WTC11 (cell line): ENCODE measurements at regions not wholly inside any gene's neighbourhood (a gene's known extent, or its start where the extent isn't known, plus 50 kb on each side); places are given as distances from the start of the nearest gene placed in this dataset.

Experiments used
- ATAC-seq: fragments of 200-7000 bp; cut with Tn5 transposase; 2 replicates; pipeline ENCODE4 v1.10.0; 2021; ENCODE audit warnings: mild to moderate bottlenecking, moderate library complexity
- CTCF ChIA-PET: fragments of 300-600 bp; sonication (Branson Sonifier 250); formaldehyde crosslinking; loops from one replicate; lab custom pipeline; 2021; ENCODE audit warnings: antibody characterized with exemption; lab: Charles Lee
- POLR2A ChIA-PET: fragments of 350-600 bp; sonication (Branson Sonifier 250); formaldehyde crosslinking; loops from one replicate; lab custom pipeline; 2021; ENCODE audit warnings: antibody characterized with exemption; lab: Charles Lee
- DNase-seq: peaks from one replicate; pipeline ENCODE4 v3.0.0; 2021; ENCODE audit warnings: low spot score
- H3K27ac Mint-ChIP-seq: 2 replicates; pipeline ENCODE4 v1.8.0; 2021; ENCODE audit warnings: mixed read lengths
- H3K27me3 Mint-ChIP-seq: 2 replicates; pipeline ENCODE4 v1.8.0; 2021; ENCODE audit warnings: low read depth, mild to moderate bottlenecking, moderate library complexity, mixed read lengths
- H3K36me3 Mint-ChIP-seq: 2 replicates; pipeline ENCODE4 v1.8.0; 2021; ENCODE audit warnings: mixed read lengths
- H3K4me1 Mint-ChIP-seq: 2 replicates; pipeline ENCODE4 v1.8.0; 2022; ENCODE audit warnings: mixed read lengths
- H3K4me3 Mint-ChIP-seq: 2 replicates; pipeline ENCODE4 v1.8.0; 2021; ENCODE audit warnings: mild to moderate bottlenecking, moderate library complexity, mixed read lengths
- H3K9me3 Mint-ChIP-seq: 2 replicates; pipeline ENCODE4 v1.8.0; 2021; ENCODE audit warnings: mixed read lengths
- AFF4 ChIP-seq: sonication (generic); formaldehyde crosslinking; IDR thresholded peaks from 2 replicates; pipeline ENCODE4 v1.8.1; 2023; ENCODE audit warnings: mild to moderate bottlenecking, missing genetic modification reagents, borderline replicate concordance
- CDX4 ChIP-seq: fragments of 250-450 bp; sonication (Bioruptor Pico); IDR thresholded peaks from 2 replicates; pipeline ENCODE4 v1.9.0; 2021; ENCODE audit warnings: moderate library complexity, mild to moderate bottlenecking, inconsistent platforms, borderline replicate concordance
- CREM ChIP-seq: sonication (generic); formaldehyde crosslinking; IDR thresholded peaks from 2 replicates; pipeline ENCODE4 v1.8.1; 2022; ENCODE audit warnings: mild to moderate bottlenecking, missing genetic modification reagents, moderate library complexity
- EMX1 ChIP-seq: fragments of 250-450 bp; sonication (Bioruptor Pico); IDR thresholded peaks from 2 replicates; pipeline ENCODE4 v1.8.0; 2021; ENCODE audit warnings: mild to moderate bottlenecking
- ETV6 ChIP-seq: sonication (generic); formaldehyde crosslinking; IDR thresholded peaks from 2 replicates; pipeline ENCODE4 v1.8.1; 2022; ENCODE audit warnings: mild to moderate bottlenecking, missing genetic modification reagents
- FOXP1 ChIP-seq: sonication (generic); formaldehyde crosslinking; IDR thresholded peaks from 2 replicates; pipeline ENCODE4 v1.8.0; 2022; ENCODE audit warnings: missing genetic modification reagents, mild to moderate bottlenecking, moderate library complexity, borderline replicate concordance
- JAZF1 ChIP-seq: fragments of 250-450 bp; sonication (Bioruptor Pico); IDR thresholded peaks from 2 replicates; pipeline ENCODE4 v1.9.0; 2021; ENCODE audit warnings: moderate library complexity, mild to moderate bottlenecking, inconsistent platforms
- MAX ChIP-seq: sonication (generic); formaldehyde crosslinking; IDR thresholded peaks from 2 replicates; pipeline ENCODE4 v1.8.0; 2022; ENCODE audit warnings: mild to moderate bottlenecking, missing genetic modification reagents
- MYBL2 ChIP-seq: sonication (generic); formaldehyde crosslinking; IDR thresholded peaks from 2 replicates; pipeline ENCODE4 v1.8.1; 2023; ENCODE audit warnings: mild to moderate bottlenecking, moderate library complexity, missing genetic modification reagents
- NR3C1 ChIP-seq: sonication (generic); formaldehyde crosslinking; conservative IDR thresholded peaks from 2 replicates; pipeline ENCODE4 v1.8.1; 2023; ENCODE audit warnings: low read depth, mild to moderate bottlenecking, missing genetic modification reagents
- TCF7 ChIP-seq: sonication (generic); formaldehyde crosslinking; IDR thresholded peaks from 2 replicates; pipeline ENCODE4 v1.8.0; 2022; ENCODE audit warnings: mild to moderate bottlenecking, low read depth, missing genetic modification reagents, moderate library complexity
- TEAD1 ChIP-seq: sonication (generic); formaldehyde crosslinking; IDR thresholded peaks from 2 replicates; pipeline ENCODE4 v1.8.0; 2022; ENCODE audit warnings: mild to moderate bottlenecking, missing genetic modification reagents
- TP53 ChIP-seq: sonication (generic); formaldehyde crosslinking; IDR thresholded peaks from 2 replicates; pipeline ENCODE4 v1.8.1; 2023; ENCODE audit warnings: mild to moderate bottlenecking, missing genetic modification reagents
- USF1 ChIP-seq: sonication (generic); formaldehyde crosslinking; IDR thresholded peaks from 2 replicates; pipeline ENCODE4 v1.8.0; 2022; ENCODE audit warnings: mild to moderate bottlenecking, missing genetic modification reagents
- USF2 ChIP-seq: sonication (generic); formaldehyde crosslinking; IDR thresholded peaks from 2 replicates; pipeline ENCODE4 v1.8.1; 2023; ENCODE audit warnings: mild to moderate bottlenecking, missing genetic modification reagents, moderate library complexity
- ZBTB43 ChIP-seq: sonication (generic); formaldehyde crosslinking; IDR thresholded peaks from 2 replicates; pipeline ENCODE4 v1.8.1; 2023; ENCODE audit warnings: mild to moderate bottlenecking, missing genetic modification reagents
- ZNF263 ChIP-seq: sonication (generic); formaldehyde crosslinking; IDR thresholded peaks from 2 replicates; pipeline ENCODE4 v1.8.1; 2022; ENCODE audit warnings: low read depth, mild to moderate bottlenecking, moderate library complexity, missing genetic modification reagents
- ZNF671 ChIP-seq: fragments of 250-450 bp; sonication (Bioruptor Pico); IDR thresholded peaks from 2 replicates; pipeline ENCODE4 v1.8.0; 2021; ENCODE audit warnings: mild to moderate bottlenecking

GRCh38 chr10:78398382-78398781 lies 364.7 kb downstream of the RPS24 start:
- DNase-seq (no peak), ATAC-seq (peak; percentile 73)
- H3K9me3 Mint-ChIP-seq: no peaks in the 10 kb centered on the region

GRCh38 chr10:78401624-78402367 lies 368.1 kb downstream of the RPS24 start:
- peaks cover 23% of the 10 kb centered on the region for H3K27me3 Mint-ChIP-seq
- peaks cover 22% of the 10 kb centered on the region for H3K4me1 Mint-ChIP-seq
- DNase-seq (peak; percentile 27), ATAC-seq (peak; percentile 56)
- no peaks in the 10 kb centered on the region for H3K36me3 Mint-ChIP-seq
- H3K27ac Mint-ChIP-seq: 0 out of 2 replicates have a peak overlapping the region, but pooled peaks have one; percentile 15
- H3K9me3 Mint-ChIP-seq: peaks cover 10% of the 10 kb centered on the region
- CTCF ChIA-PET: interaction anchor here (0.6 to 1.2 kb wide), 3 partner anchors 13 to 354 kb away, joined by 3 to 7 read pairs (median 4); no protein-coding TSS in a partner anchor
- POLR2A ChIA-PET: no interaction called here
- no peak overlapping the region for H3K4me3 Mint-ChIP-seq
- peak; percentile 60; the same call in 1 of the 2 replicates for TF ChIP-seq TEAD1 (CRISPR knock-in tag)
- no peak for TF ChIP-seq TCF7 (CRISPR knock-in tag)
- no peak for TF ChIP-seq MYBL2
- TF ChIP-seq NR3C1: no peak
- no peak for TF ChIP-seq AFF4
- 0 out of 2 replicates have a peak, but pooled peaks have one; percentile 42 for TF ChIP-seq USF1 (CRISPR knock-in tag)
- peak; percentile 73 for TF ChIP-seq USF2
- 0 out of 2 replicates have a peak, but pooled peaks have one; percentile 22 for TF ChIP-seq ETV6 (CRISPR knock-in tag)
- no peak for TF ChIP-seq CREM (CRISPR knock-in tag)

More at GRCh38 chr10:78398382-78398781, 364.7 kb downstream of the RPS24 start:
- no peaks in the 10 kb centered on the region for H3K27me3 Mint-ChIP-seq
- ChIA-PET CTCF (interaction anchor here (1.0 to 1.6 kb wide), 3 partner anchors 10 to 259 kb away, joined by 4 to 6 read pairs (median 5); no protein-coding TSS in a partner anchor), POLR2A (no interaction called here)
- no peak overlapping the region for H3K4me3 Mint-ChIP-seq
- no peak overlapping the region for H3K27ac Mint-ChIP-seq
- no peak for TF ChIP-seq EMX1 (CRISPR knock-in tag)
- TF ChIP-seq MAX: no peak
- TF ChIP-seq ZNF263 (CRISPR knock-in tag): no peak
- no peak for TF ChIP-seq ZNF671 (CRISPR knock-in tag)
- TF ChIP-seq TP53 (CRISPR knock-in tag): no peak
- TF ChIP-seq AFF4: no peak
- TF ChIP-seq ZBTB43 (CRISPR knock-in tag): no peak
- no peak for TF ChIP-seq JAZF1 (CRISPR knock-in tag)
- no peak for TF ChIP-seq CDX4
- no peak for TF ChIP-seq FOXP1 (CRISPR knock-in tag)
- H3K4me1 Mint-ChIP-seq: peaks cover 19% of the 10 kb centered on the region
- H3K36me3 Mint-ChIP-seq: no peaks in the 10 kb centered on the region
